ENCODE measurements at regions not wholly inside any gene's neighbourhood (a gene's known extent, or its start where the extent isn't known, plus 50 kb on each side); places are given as distances from the start of the nearest gene placed in this dataset.

GRCh38 chrX:8232406-8232805, 61.3 kb upstream of the VCX2 start:
- no peak for DNase-seq

DNA sequence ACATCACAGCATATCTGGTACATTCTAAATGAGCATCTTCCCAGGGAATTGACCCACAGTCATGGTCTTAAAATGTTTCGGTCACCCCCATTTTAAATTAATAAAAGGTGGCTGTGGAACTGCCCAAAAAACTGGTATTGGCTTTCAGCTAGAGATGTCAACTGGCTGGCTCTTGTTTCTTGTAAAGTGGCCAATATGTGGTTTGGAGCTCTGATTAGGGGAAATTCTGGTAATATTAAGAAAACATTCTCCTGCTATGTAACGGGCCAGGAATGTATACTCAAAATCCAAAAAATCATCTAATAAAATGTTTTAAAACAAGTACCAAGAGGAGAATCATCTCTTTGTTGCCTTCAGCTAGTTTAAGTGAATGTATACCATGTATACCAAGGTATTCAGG, 62.0 kb upstream of the VCX2 start:
- no peak for DNase-seq

GRCh38 chrX:8235026-8235425, 64.0 kb upstream of the VCX2 start:
- DNase-seq = no peak

- DNase-seq = no peak
These were observed 66.7 kb upstream of the VCX2 start for GRCh38 chrX:8237718-8238117.

GRCh38 chrX:8242431-8243020, 71.5 kb upstream of the VCX2 start:
- no peak for DNase-seq

DNA sequence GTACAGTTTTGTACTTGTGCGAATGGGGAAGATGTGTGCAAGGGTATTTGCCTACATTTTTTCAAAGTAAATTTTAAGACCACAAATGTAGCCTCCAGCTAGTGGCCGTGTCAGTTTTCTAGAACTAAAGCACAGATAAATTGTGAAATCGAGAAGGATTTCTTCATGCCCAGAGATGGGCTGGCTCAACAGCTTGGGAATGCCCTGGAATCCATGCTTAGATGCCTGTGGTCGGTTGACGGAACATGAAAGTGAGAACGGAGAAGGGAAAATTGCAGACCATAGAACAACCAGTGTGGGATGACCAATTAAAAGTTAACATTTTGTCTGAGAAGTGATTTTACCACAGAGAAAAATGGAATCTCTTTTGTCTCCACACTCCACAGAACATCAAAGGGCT, 73.2 kb upstream of the VCX2 start:
- no peak for DNase-seq

DNA sequence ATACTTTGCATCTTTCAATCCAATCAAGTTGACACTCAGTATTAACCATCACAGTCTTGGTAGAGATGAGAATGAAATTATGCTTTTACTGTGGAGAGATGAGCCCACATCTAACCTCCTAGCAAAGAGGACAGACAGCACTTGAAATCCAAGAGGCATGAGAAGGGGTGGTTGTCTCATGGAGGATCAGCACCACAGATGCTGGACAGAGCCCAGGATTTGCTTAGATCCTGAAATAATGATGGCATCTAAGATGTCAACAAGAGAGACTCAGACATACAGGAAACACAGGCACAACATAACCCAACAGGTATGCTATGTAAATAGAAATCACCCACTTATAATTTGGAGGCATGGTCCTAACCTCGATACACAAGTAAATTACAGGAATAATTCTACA, 74.3 kb upstream of the VCX2 start:
- no peak for DNase-seq

- no peak for DNase-seq
These were observed 82.0 kb upstream of the VCX2 start for GRCh38 chrX:8253096-8253495.

DNA sequence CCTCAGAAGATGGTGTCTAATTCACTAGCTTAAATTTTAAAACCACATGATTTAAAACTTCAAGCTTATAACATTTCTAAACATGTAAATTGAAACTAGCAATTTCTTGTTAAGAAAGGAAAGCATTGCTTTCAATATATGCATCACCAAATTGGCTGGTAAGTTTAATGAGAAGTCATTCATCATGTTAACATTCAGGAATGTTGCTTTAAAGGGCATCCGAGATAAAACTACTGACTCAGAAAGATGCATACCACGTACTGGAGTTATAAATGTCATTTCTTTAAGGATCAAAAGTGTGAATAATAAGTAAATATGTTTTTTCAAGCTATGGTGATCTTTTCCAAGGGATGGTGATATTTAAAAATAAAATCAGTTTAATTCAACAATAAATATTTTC, 83.3 kb upstream of the VCX2 start:
- no peak for DNase-seq

- DNase-seq = no peak
These were observed 101.8 kb upstream of the VCX2 start for GRCh38 chrX:8272821-8273220.

GRCh38 chrX:8273451-8273895, 102.4 kb upstream of the VCX2 start:
- DNase-seq = no peak

GRCh38 chrX:8274170-8274569, 103.1 kb upstream of the VCX2 start:
- DNase-seq = no peak

- no peak for DNase-seq
These were observed 107.5 kb upstream of the VCX2 start for GRCh38 chrX:8278557-8278956.

DNA sequence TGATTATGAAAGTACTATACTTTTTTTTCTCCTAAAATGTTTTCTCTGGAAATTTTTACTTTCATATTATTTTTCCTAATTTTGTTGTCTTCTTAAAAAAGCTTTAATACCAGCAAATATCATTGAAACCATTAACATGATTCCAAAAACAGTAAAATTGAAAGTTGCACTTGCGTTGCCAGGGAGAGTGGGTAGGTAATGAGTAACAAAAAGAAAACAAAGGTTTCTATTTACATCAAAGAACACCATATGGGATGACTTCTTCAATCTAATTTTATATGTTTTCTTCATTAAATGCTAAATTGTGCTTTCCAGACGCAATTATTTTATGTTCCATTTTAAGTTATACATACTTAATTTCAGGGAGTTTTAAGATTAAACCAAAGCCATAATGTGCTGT, 108.3 kb upstream of the VCX2 start:
- DNase-seq = no peak

- no peak for DNase-seq
These were observed 113.1 kb upstream of the VCX2 start for GRCh38 chrX:8284131-8284530.

DNA sequence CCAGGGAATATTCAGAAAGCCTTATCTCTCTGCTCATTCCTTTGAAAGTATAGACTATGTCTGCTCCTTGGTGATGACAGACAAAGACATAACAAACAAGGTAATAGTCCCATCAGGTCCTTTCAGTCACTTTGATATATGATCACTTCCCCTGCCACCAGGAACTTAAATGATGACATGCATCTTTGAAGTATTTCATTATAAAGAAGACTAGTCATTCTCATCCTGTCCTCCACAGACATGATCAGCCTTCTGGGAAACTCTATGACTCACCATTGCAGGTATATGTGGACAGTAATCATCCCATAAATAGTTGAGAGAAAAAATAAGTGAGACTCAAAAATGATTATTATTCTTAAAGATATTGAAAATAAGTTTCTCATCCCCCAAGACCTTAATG, 117.5 kb upstream of the VCX2 start:
- no peak for DNase-seq

DNA sequence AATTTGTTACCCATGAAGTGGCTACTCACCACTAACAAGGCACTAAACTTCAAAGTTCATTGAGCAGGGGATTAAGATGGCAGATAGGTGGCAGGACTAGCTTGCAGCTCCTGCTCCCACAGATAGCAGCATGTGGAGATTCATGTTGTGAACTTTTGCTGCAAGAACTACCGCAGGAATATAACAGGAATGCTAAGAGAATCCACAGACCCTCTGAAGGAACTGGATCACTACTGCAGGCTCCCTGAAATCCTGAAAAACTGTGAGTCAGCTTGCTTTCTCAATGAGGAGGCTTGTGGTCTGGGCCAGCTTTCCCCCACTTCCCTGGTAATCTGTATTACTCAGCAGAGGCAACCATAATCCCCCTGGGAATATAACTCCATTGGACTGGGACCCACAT, 118.5 kb upstream of the VCX2 start:
- no peak for DNase-seq

DNA sequence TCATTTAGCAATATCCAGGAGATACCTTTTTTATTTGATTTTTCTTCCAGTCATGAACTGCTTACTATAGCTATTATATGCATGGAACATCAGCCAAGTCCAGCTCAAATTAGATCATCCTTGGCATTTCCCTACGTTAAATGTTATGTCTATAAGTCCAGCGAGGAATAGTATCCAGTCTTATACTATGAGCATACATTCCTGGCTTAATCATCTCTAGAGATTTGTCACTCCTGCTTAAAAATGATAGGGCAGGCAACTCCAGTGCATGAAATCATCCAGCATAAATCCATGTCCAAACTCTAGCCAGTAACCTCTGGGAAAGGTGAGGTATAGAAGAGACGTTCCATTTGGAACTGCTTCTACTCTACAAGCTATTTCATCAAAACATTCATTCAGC, 126.7 kb upstream of the VCX2 start:
- DNase-seq = no peak

- DNase-seq = no peak
These were observed 133.6 kb upstream of the VCX2 start for GRCh38 chrX:8304668-8305067.

GRCh38 chrX:8305350-8305749, 134.3 kb upstream of the VCX2 start:
- DNase-seq = no peak

DNA sequence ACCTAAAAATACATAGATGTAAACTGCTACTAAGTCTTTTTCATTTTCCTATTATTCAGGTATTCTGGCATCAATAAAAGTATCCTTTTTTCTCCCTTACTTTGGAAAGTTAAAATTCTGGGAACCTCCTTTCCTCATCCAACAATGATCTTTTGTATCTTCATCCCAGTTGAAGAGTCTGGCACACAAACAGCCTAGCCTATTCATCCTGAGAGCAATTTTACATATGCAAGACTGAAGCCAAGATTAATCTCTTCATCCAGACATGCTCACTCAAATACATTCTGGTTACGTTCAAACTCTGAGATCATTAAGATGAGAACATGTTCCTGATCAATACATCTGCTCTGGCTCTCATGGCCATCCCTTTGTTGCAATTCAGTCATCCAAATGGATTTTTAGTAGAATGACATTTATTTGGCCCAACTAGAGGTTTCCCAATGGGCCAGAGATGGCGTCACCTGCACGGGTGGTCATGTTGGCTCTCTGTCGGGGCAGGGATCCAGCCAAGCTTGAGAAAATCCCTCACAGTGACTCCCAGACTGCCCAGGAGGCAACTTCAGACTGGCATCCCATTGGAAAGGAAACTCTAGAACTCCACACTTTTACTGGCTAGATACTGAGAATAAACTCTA, 135.3 kb upstream of the VCX2 start:
- DNase-seq = no peak

DNA sequence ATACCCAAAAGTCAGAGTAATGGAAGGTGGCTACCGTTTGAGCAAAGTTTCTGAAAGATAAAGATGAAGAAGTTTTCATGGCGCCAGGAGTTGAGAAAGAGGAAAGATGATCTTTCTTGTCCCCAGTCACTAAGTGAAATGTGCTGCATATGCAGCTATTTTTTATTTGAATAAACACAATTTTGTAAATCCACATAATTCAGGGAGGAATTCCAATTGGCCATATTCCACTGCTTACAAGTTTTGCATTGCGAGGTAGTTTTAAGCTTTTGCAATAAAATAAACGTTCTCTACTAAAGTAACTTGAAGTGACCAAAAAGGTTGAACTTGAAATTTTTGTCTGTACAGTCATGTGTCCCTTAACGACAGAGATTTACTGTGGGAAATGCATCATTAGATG, 139.3 kb upstream of the VCX2 start:
- DNase-seq = no peak

DNA sequence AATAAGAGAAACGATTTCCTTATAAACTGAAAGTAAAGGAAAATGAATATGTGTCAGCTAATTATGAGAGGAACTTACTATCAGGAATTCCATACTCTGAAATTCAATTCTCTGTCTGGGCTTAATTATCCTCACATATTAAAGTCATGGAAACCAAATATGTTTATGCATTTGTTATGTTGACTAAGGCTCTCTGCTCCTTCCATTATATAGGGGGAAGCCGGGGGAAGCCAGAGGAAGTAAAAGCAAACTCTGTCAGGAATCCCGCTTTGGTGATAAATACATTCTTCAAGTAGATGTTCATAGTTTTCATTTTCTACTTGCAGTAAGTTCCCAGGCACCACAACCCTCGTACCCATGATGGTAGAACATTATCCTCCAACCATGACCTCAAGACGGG, 142.8 kb upstream of the VCX2 start:
- no peak for DNase-seq

GRCh38 chrX:8314881-8315280, 143.8 kb upstream of the VCX2 start:
- DNase-seq = no peak

DNA sequence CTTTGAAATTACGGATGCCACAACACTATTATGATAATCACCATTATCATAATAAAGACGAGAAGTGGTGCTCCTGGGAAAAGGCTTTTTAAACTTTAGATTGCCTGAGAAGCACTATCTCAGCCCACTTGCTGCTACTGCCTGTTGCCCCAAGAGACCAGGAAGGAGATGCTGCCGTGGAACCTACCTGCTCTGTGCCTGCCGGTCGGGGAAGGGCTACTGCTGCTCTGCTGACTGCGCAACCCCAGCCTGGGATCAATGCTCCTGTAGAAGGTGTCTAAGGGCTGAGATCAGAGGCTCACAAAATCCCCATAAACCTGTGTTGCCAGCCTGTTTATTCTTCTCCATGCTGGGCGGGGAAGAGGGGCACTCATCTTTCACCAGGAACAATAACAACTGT, 145.3 kb upstream of the VCX3B start:
- no peak for DNase-seq
